ENCODE measurements at regions not wholly inside any gene's neighbourhood (a gene's known extent, or its start where the extent isn't known, plus 50 kb on each side); places are given as distances from the start of the nearest gene placed in this dataset.
"Not testable (repeated sequence)": the region's sequence is repeated elsewhere in the genome, so short reads cannot be mapped to it uniquely, and the experiment has no call there.

- no peak for DNase-seq
These were observed 122.6 kb upstream of the ID4 start for GRCh38 chr6:19714434-19715166.

- DNase-seq: no peak
These were observed 122.0 kb upstream of the ID4 start for GRCh38 chr6:19715167-19715551.

- DNase-seq: no peak
These were observed 117.5 kb upstream of the ID4 start for GRCh38 chr6:19719691-19720128.

GRCh38 chr6:19721766-19722377 lies 115.3 kb upstream of the ID4 start:
- DNase-seq: no peak

GRCh38 chr6:19722999-19723398 lies 114.2 kb upstream of the ID4 start:
- no peak for DNase-seq

- DNase-seq: no peak
These were observed 113.6 kb upstream of the ID4 start for GRCh38 chr6:19723545-19723944.

- not testable (repeated sequence) for DNase-seq
These were observed 111.7 kb upstream of the ID4 start for GRCh38 chr6:19725436-19725835.

GRCh38 chr6:19731282-19731681 lies 105.9 kb upstream of the ID4 start:
- DNase-seq: no peak

GRCh38 chr6:19734061-19734460 lies 103.1 kb upstream of the ID4 start:
- DNase-seq: no peak

GRCh38 chr6:19734519-19734918 lies 102.7 kb upstream of the ID4 start:
- no peak for DNase-seq

- DNase-seq: no peak
These were observed 101.1 kb upstream of the ID4 start for GRCh38 chr6:19736066-19736465.

- DNase-seq: no peak
These were observed 99.2 kb upstream of the ID4 start for GRCh38 chr6:19738010-19738409.

- no peak for DNase-seq
These were observed 87.4 kb upstream of the ID4 start for GRCh38 chr6:19749722-19750121.

- DNase-seq: no peak
These were observed 84.4 kb upstream of the ID4 start for GRCh38 chr6:19752746-19753145.

- no peak for DNase-seq
These were observed 83.3 kb upstream of the ID4 start for GRCh38 chr6:19753826-19754225.

GRCh38 chr6:19754686-19755085 lies 82.5 kb upstream of the ID4 start:
- no peak for DNase-seq

- no peak for DNase-seq
These were observed 82.0 kb upstream of the ID4 start for GRCh38 chr6:19755181-19755580.

- no peak for DNase-seq
These were observed 80.1 kb upstream of the ID4 start for GRCh38 chr6:19757036-19757435.

- no peak for DNase-seq
These were observed 77.9 kb upstream of the ID4 start for GRCh38 chr6:19759117-19759880.

- DNase-seq: no peak
These were observed 76.0 kb upstream of the ID4 start for GRCh38 chr6:19761121-19761520.

GRCh38 chr6:19771753-19772336 lies 65.3 kb upstream of the ID4 start:
- DNase-seq: no peak

GRCh38 chr6:19772891-19773290 lies 64.3 kb upstream of the ID4 start:
- no peak for DNase-seq

GRCh38 chr6:19781269-19781668 lies 55.9 kb upstream of the ID4 start:
- DNase-seq: no peak

- DNase-seq: no peak
These were observed 54.6 kb upstream of the ID4 start for GRCh38 chr6:19782588-19782987.

Measured in activated naive CD4-positive, alpha-beta T cell (primary cell).